Esophagus squamous epithelium (tissue), 5 donors: ENCODE measurements at regions not wholly inside any gene's neighbourhood (a gene's known extent, or its start where the extent isn't known, plus 50 kb on each side); places are given as distances from the start of the nearest gene placed in this dataset.

Experiments
- DNase-seq: peaks from one replicate; lab custom pipeline; 2025; lab: John Stamatoyannopoulos, UW
- H3K27ac ChIP-seq, 4 donors: fragments of 200-600 bp; sonication (generic); one replicate each; pipeline ENCODE4 v1.5.1; 2016 to 2019; ENCODE audit warnings: mild to moderate bottlenecking in 1 of 4
- H3K27me3 ChIP-seq, 4 donors: fragments of 200-600 bp; sonication (generic); 1 replicate in 3 of 4; 2 replicates in 1 of 4; pipeline versions ENCODE4 v1.5.1 to v1.6.0; 2017 to 2021; ENCODE audit warnings: antibody characterized with exemption in 1 of 4
- H3K36me3 ChIP-seq, 3 donors: fragments of 200-600 bp; sonication (generic); one replicate each; pipeline ENCODE4 v1.5.1; 2016 to 2019
- H3K4me1 ChIP-seq, 3 donors: fragments of 200-600 bp; sonication (generic); one replicate each; pipeline ENCODE4 v1.5.1; 2017 to 2019
- H3K4me3 ChIP-seq, 4 donors: fragments of 200-600 bp; sonication (generic); 1 replicate in 3 of 4; 2 replicates in 1 of 4; pipeline ENCODE4 v1.5.1; 2016 to 2019; ENCODE audit warnings: mild to moderate bottlenecking in 2 of 4, moderate library complexity in 1 of 4
- H3K9me3 ChIP-seq, 3 donors: fragments of 200-600 bp; sonication (generic); one replicate each; pipeline ENCODE4 v1.5.1; 2016 to 2019
- POLR2A ChIP-seq, 4 donors: fragments of 450-650 bp; IDR thresholded peaks; one replicate each; pipeline ENCODE4 v1.6.1; 2017; ENCODE audit warnings: antibody characterized with exemption in 4 of 4, mild to moderate bottlenecking in 4 of 4, moderate library complexity in 3 of 4
- WGBS, 2 donors: methylation state at CpG; one replicate each; pipeline ENCODE4 v1.1.5; 2018; 5-methylcytosine and 5-hydroxymethylcytosine counted together
- intact Hi-C: fragments of 100-400 bp; cut with DNase I; formaldehyde crosslinking; loops from one replicate; pipeline ENCODE4 v1.15.0; 2022
- TF ChIP-seq, protein P1 (sequence below), 6 experiments: fragments of 450-650 bp in 4 of 6; fragments of 200-600 bp in 2 of 6; sonication (generic) in 2 of 6; IDR thresholded peaks; one replicate each; pipeline ENCODE4 v1.5.1; 2016 to 2019; ENCODE audit warnings: antibody characterized with exemption in 6 of 6, mild to moderate bottlenecking in 4 of 6, moderate library complexity in 4 of 6
- donor health status: DM: yes; HTN: yes; CAD: no.

DNA sequence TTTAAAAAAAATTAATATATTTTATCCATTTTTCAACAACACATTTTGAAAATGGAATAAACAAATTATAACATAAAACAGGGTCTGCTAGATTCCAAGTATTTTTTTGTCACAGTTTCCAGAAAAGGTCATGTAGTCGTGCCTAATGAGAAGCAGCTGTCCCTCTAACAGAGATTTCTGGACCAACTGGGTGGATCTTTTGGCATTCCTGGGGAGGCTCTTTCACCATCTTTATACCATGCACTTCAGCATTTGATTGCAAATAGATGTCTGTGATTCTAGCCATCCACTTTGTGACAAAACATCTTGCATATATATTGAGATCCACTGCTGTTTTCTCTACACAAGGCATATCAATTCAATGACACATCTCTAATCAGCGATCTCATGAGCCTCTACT lies 210.7 kb upstream of the LDB2 start:
- Histone ChIP-seq H3K36me3 (no peaks in the 10 kb centered on the region), H3K9me3 (no peaks in the 10 kb centered on the region), H3K4me3 (no peak overlapping the region), H3K27me3 (no peaks in the 10 kb centered on the region), H3K27ac (no peak overlapping the region), H3K4me1 (no peaks in the 10 kb centered on the region)
- no peak for DNase-seq
- WGBS, 2 donors: 70 to 78% methylated on average over 2 of the region's 2 CpGs
- TF ChIP-seq, protein P1, sequence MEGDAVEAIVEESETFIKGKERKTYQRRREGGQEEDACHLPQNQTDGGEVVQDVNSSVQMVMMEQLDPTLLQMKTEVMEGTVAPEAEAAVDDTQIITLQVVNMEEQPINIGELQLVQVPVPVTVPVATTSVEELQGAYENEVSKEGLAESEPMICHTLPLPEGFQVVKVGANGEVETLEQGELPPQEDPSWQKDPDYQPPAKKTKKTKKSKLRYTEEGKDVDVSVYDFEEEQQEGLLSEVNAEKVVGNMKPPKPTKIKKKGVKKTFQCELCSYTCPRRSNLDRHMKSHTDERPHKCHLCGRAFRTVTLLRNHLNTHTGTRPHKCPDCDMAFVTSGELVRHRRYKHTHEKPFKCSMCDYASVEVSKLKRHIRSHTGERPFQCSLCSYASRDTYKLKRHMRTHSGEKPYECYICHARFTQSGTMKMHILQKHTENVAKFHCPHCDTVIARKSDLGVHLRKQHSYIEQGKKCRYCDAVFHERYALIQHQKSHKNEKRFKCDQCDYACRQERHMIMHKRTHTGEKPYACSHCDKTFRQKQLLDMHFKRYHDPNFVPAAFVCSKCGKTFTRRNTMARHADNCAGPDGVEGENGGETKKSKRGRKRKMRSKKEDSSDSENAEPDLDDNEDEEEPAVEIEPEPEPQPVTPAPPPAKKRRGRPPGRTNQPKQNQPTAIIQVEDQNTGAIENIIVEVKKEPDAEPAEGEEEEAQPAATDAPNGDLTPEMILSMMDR (IDR thresholded peaks at IDR 0.05): no peak
- no peak for TF ChIP-seq POLR2A (IDR thresholded peaks at IDR 0.05)
- intact Hi-C loops: no loop called here

DNA sequence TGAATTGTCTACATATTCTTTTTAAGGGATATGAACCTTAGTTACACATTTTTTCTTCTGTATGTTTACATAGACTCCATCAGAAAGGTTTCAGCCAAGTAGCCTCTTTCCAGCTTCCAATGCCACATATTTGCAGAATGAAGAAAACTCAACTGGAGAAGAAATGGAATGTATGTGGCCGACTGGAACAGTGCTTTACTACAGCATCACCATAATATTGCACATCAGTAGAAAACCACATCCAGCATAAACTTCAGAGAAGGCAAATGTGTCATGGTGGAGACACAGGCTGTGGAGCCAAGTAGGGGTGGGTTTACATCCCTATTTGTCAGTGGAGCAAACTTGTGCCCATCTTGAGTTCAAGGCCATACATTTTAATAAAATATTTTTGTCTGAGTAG lies 204.8 kb upstream of the LDB2 start:
- no peak overlapping the region for H3K27ac ChIP-seq
- no peaks in the 10 kb centered on the region for H3K27me3 ChIP-seq
- intact Hi-C loops: no loop called here
- TF ChIP-seq, protein P1 (IDR thresholded peaks at IDR 0.05): no peak
- TF ChIP-seq POLR2A (IDR thresholded peaks at IDR 0.05): no peak
- DNase-seq: no peak
- H3K36me3 ChIP-seq: no peaks in the 10 kb centered on the region
- H3K4me1 ChIP-seq: no peaks in the 10 kb centered on the region
- no peaks in the 10 kb centered on the region for H3K9me3 ChIP-seq
- WGBS, 2 donors: 44 to 50% methylated on average over 1 of the region's 1 CpG
- H3K4me3 ChIP-seq: no peak overlapping the region

GRCh38 chr4:17098996-17099395 lies 200.6 kb upstream of the LDB2 start:
- 50 to 83% methylated on average over 2 of the region's 2 CpGs for WGBS, 2 donors
- intact Hi-C loops: no loop called here
- Histone ChIP-seq H3K36me3 (no peaks in the 10 kb centered on the region), H3K4me3 (no peak overlapping the region), H3K4me1 (peaks cover 0 to 5% (median 5%) of the 10 kb centered on the region in 3 donors), H3K27ac (no peak overlapping the region), H3K27me3 (no peaks in the 10 kb centered on the region), H3K9me3 (no peaks in the 10 kb centered on the region)
- TF ChIP-seq POLR2A (IDR thresholded peaks at IDR 0.05): no peak
- TF ChIP-seq, protein P1 (IDR thresholded peaks at IDR 0.05): no peak
- no peak for DNase-seq

DNA sequence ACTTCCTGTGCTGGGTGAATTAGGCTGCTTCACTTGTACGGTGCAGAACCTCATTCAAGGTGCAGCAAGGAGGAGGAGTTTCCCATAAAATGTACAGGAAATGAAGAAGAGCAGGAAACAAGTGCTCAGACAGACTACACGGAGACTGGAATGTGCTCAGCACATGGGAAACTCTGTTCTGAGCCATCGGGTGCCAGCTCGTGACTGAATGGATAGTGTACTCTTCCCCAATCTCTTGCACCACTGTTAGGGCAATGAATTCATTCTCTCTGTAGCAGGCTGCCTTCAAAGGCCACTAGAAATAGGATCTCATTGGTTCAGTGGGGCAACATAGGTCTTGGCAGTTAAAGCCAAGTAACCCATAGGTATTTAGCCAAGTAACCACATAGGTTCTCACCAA lies 200.0 kb upstream of the LDB2 start:
- H3K9me3 ChIP-seq: no peaks in the 10 kb centered on the region
- no peaks in the 10 kb centered on the region for H3K27me3 ChIP-seq
- TF ChIP-seq, protein P1 (IDR thresholded peaks at IDR 0.05): no peak
- TF ChIP-seq POLR2A (IDR thresholded peaks at IDR 0.05): no peak
- intact Hi-C loops: no loop called here
- no peak overlapping the region for H3K27ac ChIP-seq
- no peaks in the 10 kb centered on the region for H3K36me3 ChIP-seq
- peaks cover 0 to 5% (median 5%) of the 10 kb centered on the region in 3 donors for H3K4me1 ChIP-seq
- WGBS, 2 donors: 73 to 83% methylated on average over 3 to 4 of the region's 4 CpGs
- H3K4me3 ChIP-seq: no peak overlapping the region
- no peak for DNase-seq

- no peak for TF ChIP-seq POLR2A (IDR thresholded peaks at IDR 0.05)
- TF ChIP-seq, protein P1 (IDR thresholded peaks at IDR 0.05): no peak
- H3K9me3 ChIP-seq: no peaks in the 10 kb centered on the region
- H3K4me3 ChIP-seq: no peak overlapping the region
- no peaks in the 10 kb centered on the region for H3K36me3 ChIP-seq
- WGBS, 2 donors: 47 to 63% methylated on average over 1 of the region's 1 CpG
- intact Hi-C loops: no loop called here
- peaks cover 0 to 5% (median 5%) of the 10 kb centered on the region in 3 donors for H3K4me1 ChIP-seq
- DNase-seq: no peak
- H3K27me3 ChIP-seq: no peaks in the 10 kb centered on the region
- H3K27ac ChIP-seq: no peak overlapping the region
These were observed 198.9 kb upstream of the LDB2 start for GRCh38 chr4:17097362-17097761.
